Fibroblast of mammary gland (primary cell): ENCODE measurements at regions not wholly inside any gene's neighbourhood (a gene's known extent, or its start where the extent isn't known, plus 50 kb on each side); places are given as distances from the start of the nearest gene placed in this dataset.

Experiments
- DNase-seq: peaks from one replicate; pipeline ENCODE4 v3.0.0-alpha.2; 2010; ENCODE audit warnings: low read depth
- H3K4me3 ChIP-seq: 2 replicates; pipeline ENCODE4 v1.5.1; 2011; ENCODE audit warnings: low read depth, mild to moderate bottlenecking, low read length, moderate library complexity; ENCODE audit not compliant: control insufficient read depth
- CTCF ChIP-seq: conservative IDR thresholded peaks from 2 replicates; pipeline ENCODE4 v1.5.1; 2011; ENCODE audit warnings: low read depth, low read length, inconsistent platforms; ENCODE audit not compliant: control insufficient read depth, insufficient read depth

- DNase-seq: no peak
- H3K4me3 ChIP-seq: no peak overlapping the region
- no peak for TF ChIP-seq CTCF
Observed at GRCh38 chr9:78963911-78964310, 607.9 kb upstream of the TLE4 start.

- H3K4me3 ChIP-seq: no peak overlapping the region
- DNase-seq: no peak
- TF ChIP-seq CTCF: no peak
Observed at GRCh38 chr9:78967596-78968217, 604.1 kb upstream of the TLE4 start.

- no peak for TF ChIP-seq CTCF
- no peak for DNase-seq
- H3K4me3 ChIP-seq: no peak overlapping the region
Observed at GRCh38 chr9:78970375-78970774, 601.4 kb upstream of the TLE4 start.

- DNase-seq: no peak
Observed at GRCh38 chr9:78971540-78971939, 600.2 kb upstream of the TLE4 start.

GRCh38 chr9:78972303-78972999 lies 599.3 kb upstream of the TLE4 start:
- DNase-seq: no peak
- no peak overlapping the region for H3K4me3 ChIP-seq
- no peak for TF ChIP-seq CTCF

More at GRCh38 chr9:78971540-78971939, 600.2 kb upstream of the TLE4 start:
- no peak for TF ChIP-seq CTCF
- no peak overlapping the region for H3K4me3 ChIP-seq

GRCh38 chr9:78973907-78974306 lies 597.9 kb upstream of the TLE4 start:
- DNase-seq: peak; percentile 4
- no peak for TF ChIP-seq CTCF
- no peak overlapping the region for H3K4me3 ChIP-seq
